ENCODE measurements at regions not wholly inside any gene's neighbourhood (a gene's known extent, or its start where the extent isn't known, plus 50 kb on each side); places are given as distances from the start of the nearest gene placed in this dataset.
A peak's percentile ranks its signal among the peaks of the same experiment; 100 is the strongest.
"Not testable (repeated sequence)": the region's sequence is repeated elsewhere in the genome, so short reads cannot be mapped to it uniquely, and the experiment has no call there.

DNA sequence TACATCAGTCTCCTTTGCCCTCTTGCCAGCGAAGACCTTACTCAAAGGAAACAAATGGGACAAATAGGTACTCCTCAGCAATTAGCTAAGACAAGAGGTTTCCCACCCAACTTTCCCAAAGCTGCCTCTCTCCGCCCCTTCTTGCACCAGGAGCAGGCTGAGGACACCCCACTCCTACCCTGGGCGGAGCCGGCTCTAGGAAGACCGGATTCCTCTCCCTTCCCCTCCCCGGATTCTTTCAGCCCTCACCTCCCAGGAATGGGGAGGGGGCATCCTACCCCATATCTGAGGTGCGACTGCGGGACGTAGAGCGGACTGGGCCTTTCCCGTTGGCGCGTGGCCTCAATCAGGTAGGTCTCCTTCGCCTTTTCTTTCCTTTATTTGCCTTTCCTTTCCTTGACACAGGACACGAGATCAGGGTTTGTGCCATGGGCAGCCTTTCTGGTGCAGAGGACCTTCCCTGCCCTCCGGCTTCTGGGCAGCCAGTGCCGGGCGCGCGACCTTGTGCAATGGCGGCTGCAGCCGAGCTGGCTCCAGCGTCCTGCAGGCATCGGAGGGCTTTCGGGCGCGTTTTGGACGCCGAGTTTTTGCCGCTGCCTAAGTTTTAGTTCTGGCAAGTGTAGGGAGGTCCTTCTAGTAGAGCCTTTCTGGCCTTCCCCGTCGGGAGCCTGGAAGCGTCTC lies 279.9 kb downstream of the PLS3 start:
- not testable (repeated sequence) for H3K36me3 ChIP-seq (ENCODE audit: control insufficient read depth, insufficient read depth, low read length)

DNA sequence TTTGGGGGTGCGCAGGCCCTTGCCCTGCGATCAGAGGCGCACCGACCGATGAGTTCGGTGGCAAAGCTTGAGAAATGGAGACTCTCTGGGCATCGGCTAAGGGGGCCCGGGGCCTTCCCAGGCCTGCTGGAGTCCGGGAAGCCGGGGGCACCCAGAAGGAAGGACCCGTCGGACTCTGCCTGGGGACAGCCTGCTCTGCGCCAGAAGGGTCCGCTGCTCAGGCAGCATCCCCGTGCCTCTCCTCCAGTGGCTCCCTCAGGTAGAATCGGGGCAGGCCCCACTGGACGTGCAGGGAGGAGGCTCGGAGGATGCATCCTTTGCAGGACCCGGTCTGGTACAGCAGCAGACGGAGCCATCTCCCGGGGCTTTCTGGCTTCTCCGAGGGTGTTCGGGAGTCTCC lies 290.0 kb downstream of the PLS3 start:
- whole genome bisulfite sequencing, 2 experiments = 97 to 100% methylated on average over 5 of the region's 23 CpGs
- not testable (repeated sequence) for H3K27me3 ChIP-seq (ENCODE audit: control insufficient read depth, insufficient read depth, low read length, poor library complexity, severe bottlenecking); H3K4me1 ChIP-seq (ENCODE audit: control insufficient read depth, insufficient read depth, low read length); H3K36me3 ChIP-seq (ENCODE audit: control insufficient read depth, insufficient read depth, low read length); H3K4me3 ChIP-seq (ENCODE audit: insufficient read depth, low read depth, low read length); H3K9me3 ChIP-seq (ENCODE audit: control insufficient read depth, low read length); H3K27ac ChIP-seq (ENCODE audit: insufficient read depth, low read depth, low read length, poor library complexity, severe bottlenecking)

More for the DNA sequence above, 279.9 kb downstream of the PLS3 start:
- H3K4me1 ChIP-seq (ENCODE audit: control insufficient read depth, insufficient read depth, low read length); H3K27ac ChIP-seq (ENCODE audit: insufficient read depth, low read depth, low read length, poor library complexity, severe bottlenecking); H3K27me3 ChIP-seq (ENCODE audit: control insufficient read depth, insufficient read depth, low read length, poor library complexity, severe bottlenecking); H3K9me3 ChIP-seq (ENCODE audit: control insufficient read depth, low read length): not testable (repeated sequence)
- peak overlapping the region; percentile 26 for H3K4me3 ChIP-seq (ENCODE audit: insufficient read depth, low read depth, low read length)
- 0% methylated on average over 2 of the region's 33 CpGs; no CpG with 5 or more reads in 1 of the 2 experiments for WGBS, 2 experiments

DNA sequence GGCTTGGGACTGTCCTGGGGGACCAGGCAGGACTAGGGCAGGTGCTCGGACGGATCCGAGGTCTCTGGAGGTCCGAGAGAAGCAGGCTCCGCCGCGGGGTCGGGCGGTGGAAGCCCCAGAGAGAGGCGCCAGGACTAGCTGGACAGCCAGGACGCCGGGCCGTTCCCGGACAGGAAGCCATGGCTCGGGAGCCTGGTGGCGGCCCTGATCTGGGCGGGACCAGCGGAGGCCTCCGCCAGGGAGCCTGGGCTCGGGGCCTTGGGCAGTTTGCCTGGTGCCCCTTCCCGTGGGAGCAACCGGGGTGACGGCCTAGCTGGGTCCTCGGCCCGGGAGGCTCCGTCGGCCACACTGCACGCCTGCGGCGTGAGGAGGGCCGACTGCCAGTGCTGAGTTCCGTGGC lies 292.3 kb downstream of the PLS3 start:
- not testable (repeated sequence) for H3K27me3 ChIP-seq (ENCODE audit: control insufficient read depth, insufficient read depth, low read length, poor library complexity, severe bottlenecking); H3K27ac ChIP-seq (ENCODE audit: insufficient read depth, low read depth, low read length, poor library complexity, severe bottlenecking); H3K4me3 ChIP-seq (ENCODE audit: insufficient read depth, low read depth, low read length); H3K4me1 ChIP-seq (ENCODE audit: control insufficient read depth, insufficient read depth, low read length); H3K36me3 ChIP-seq (ENCODE audit: control insufficient read depth, insufficient read depth, low read length); H3K9me3 ChIP-seq (ENCODE audit: control insufficient read depth, low read length)
- 95% methylated on average over 11 of the region's 32 CpGs for WGBS, 2 experiments

DNA sequence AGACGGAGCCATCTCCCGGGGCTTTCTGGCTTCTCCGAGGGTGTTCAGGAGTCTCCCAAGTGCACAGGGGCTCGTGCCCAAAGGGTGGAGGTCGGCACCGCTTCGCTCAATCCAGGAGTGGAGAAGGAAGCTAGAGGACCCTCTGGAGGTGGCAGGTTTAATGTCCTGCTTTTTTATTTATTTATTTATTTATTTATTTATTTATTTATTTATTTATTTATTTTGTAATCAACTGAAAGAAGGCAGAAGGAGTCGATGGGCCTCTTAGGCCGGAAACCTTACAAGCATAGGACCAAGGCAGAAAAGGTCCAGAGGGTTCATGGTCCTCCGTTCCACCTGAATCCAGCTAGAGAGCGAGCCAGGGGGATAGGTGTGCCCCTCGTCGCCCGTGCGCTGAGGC lies 289.4 kb upstream of the AGTR2 start:
- not testable (repeated sequence) for H3K36me3 ChIP-seq (ENCODE audit: control insufficient read depth, insufficient read depth, low read length); H3K4me3 ChIP-seq (ENCODE audit: insufficient read depth, low read depth, low read length); H3K9me3 ChIP-seq (ENCODE audit: control insufficient read depth, low read length); H3K27me3 ChIP-seq (ENCODE audit: control insufficient read depth, insufficient read depth, low read length, poor library complexity, severe bottlenecking); H3K4me1 ChIP-seq (ENCODE audit: control insufficient read depth, insufficient read depth, low read length); H3K27ac ChIP-seq (ENCODE audit: insufficient read depth, low read depth, low read length, poor library complexity, severe bottlenecking)
- no CpG with 5 or more reads among the region's 15 CpGs for WGBS, 2 experiments

DNA sequence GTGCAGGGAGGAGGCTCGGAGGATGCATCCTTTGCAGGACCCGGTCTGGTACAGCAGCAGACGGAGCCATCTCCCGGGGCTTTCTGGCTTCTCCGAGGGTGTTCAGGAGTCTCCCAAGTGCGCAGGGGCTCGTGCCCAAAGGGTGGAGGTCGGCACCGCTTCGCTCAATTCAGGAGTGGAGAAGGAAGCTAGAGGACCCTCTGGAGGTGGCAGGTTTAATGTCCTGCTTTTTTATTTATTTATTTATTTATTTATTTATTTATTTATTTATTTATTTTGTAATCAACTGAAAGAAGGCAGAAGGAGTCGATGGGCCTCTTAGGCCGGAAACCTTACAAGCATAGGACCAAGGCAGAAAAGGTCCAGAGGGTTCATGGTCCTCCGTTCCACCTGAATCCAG lies 286.4 kb upstream of the AGTR2 start:
- H3K27me3 ChIP-seq (ENCODE audit: control insufficient read depth, insufficient read depth, low read length, poor library complexity, severe bottlenecking); H3K27ac ChIP-seq (ENCODE audit: insufficient read depth, low read depth, low read length, poor library complexity, severe bottlenecking); H3K4me3 ChIP-seq (ENCODE audit: insufficient read depth, low read depth, low read length); H3K4me1 ChIP-seq (ENCODE audit: control insufficient read depth, insufficient read depth, low read length); H3K9me3 ChIP-seq (ENCODE audit: control insufficient read depth, low read length); H3K36me3 ChIP-seq (ENCODE audit: control insufficient read depth, insufficient read depth, low read length): not testable (repeated sequence)
- no CpG with 5 or more reads among the region's 13 CpGs for WGBS, 2 experiments

DNA sequence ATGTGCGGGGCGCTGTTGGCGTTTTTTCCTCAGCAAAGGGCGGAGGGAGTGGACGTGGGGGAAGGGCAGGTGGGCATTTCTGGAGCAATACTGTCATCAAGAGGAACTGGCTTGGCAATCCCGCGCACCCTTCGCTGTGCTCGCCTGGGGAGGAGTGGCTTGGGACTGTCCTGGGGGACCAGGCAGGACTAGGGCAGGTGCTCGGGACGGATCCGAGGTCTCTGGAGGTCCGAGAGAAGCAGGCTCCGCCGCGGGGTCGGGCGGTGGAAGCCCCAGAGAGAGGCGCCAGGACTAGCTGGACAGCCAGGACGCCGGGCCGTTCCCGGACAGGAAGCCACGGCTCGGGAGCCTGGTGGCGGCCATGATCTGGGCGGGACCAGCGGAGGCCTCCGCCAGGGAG lies 282.5 kb upstream of the AGTR2 start:
- H3K27me3 ChIP-seq (ENCODE audit: control insufficient read depth, insufficient read depth, low read length, poor library complexity, severe bottlenecking); H3K4me3 ChIP-seq (ENCODE audit: insufficient read depth, low read depth, low read length); H3K27ac ChIP-seq (ENCODE audit: insufficient read depth, low read depth, low read length, poor library complexity, severe bottlenecking); H3K9me3 ChIP-seq (ENCODE audit: control insufficient read depth, low read length); H3K36me3 ChIP-seq (ENCODE audit: control insufficient read depth, insufficient read depth, low read length); H3K4me1 ChIP-seq (ENCODE audit: control insufficient read depth, insufficient read depth, low read length): not testable (repeated sequence)
- whole genome bisulfite sequencing, 2 experiments = no CpG with 5 or more reads among the region's 29 CpGs

DNA sequence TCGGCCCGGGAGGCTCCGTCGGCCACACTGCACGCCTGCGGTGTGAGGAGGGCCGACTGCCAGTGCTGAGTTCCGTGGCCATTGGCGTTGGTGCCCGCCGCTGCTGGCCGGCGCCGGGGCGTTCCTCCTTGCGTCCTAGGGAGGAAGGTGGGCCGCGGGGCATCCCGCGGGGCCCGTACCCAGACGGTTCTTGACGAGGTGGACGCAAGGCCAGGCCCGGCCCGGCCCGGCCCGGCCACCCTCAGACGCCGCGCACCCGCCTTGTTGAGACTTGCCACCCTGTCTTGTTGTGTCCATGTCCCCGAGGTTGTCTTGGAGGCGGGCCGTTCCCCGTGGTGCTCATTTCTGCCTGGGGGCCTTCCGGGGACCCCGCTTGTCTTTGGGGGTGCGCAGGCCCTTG lies 282.0 kb upstream of the AGTR2 start:
- not testable (repeated sequence) for H3K9me3 ChIP-seq (ENCODE audit: control insufficient read depth, low read length); H3K27me3 ChIP-seq (ENCODE audit: control insufficient read depth, insufficient read depth, low read length, poor library complexity, severe bottlenecking); H3K4me1 ChIP-seq (ENCODE audit: control insufficient read depth, insufficient read depth, low read length); H3K4me3 ChIP-seq (ENCODE audit: insufficient read depth, low read depth, low read length); H3K27ac ChIP-seq (ENCODE audit: insufficient read depth, low read depth, low read length, poor library complexity, severe bottlenecking); H3K36me3 ChIP-seq (ENCODE audit: control insufficient read depth, insufficient read depth, low read length)
- WGBS, 2 experiments = no CpG with 5 or more reads among the region's 39 CpGs

DNA sequence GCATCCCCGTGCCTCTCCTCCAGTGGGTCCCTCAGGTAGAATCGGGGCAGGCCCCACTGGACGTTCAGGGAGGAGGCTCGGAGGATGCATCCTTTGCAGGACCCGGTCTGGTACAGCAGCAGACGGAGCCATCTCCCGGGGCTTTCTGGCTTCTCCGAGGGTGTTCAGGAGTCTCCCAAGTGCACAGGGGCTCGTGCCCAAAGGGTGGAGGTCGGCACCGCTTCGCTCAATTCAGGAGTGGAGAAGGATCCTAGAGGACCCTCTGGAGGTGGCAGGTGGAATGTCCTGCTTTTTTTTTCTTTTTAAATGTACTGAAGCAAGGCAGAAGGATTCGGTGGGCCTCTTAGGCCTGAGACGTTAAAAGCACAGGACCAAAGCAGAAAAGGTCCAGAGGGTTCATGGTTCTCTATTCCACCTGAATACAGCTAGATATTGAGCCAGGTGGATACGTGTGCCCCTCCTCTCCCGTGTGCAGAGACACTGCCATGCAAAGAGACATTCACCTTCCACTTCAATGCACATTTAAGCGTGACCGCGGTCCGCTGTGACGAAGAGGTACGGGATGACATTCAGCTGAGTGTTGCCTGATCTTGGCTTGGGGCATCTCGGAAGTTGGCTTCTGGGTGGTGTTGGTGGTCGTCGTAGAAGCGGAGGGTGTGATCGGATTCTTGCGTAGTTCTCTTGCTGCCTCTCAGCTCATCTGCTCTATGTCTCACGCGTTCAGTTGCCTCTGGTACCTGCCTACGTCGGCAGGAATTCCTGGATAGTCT lies 281.2 kb upstream of the AGTR2 start:
- WGBS, 2 experiments = 94 to 96% methylated on average over 23 to 24 of the region's 32 CpGs
- Histone ChIP-seq H3K36me3 (ENCODE audit: control insufficient read depth, insufficient read depth, low read length) (no peaks in the 10 kb centered on the region), H3K27me3 (ENCODE audit: control insufficient read depth, insufficient read depth, low read length, poor library complexity, severe bottlenecking) (no peaks in the 10 kb centered on the region), H3K27ac (ENCODE audit: insufficient read depth, low read depth, low read length, poor library complexity, severe bottlenecking) (no peak overlapping the region), H3K4me3 (ENCODE audit: insufficient read depth, low read depth, low read length) (no peak overlapping the region), H3K4me1 (ENCODE audit: control insufficient read depth, insufficient read depth, low read length) (no peaks in the 10 kb centered on the region), H3K9me3 (ENCODE audit: control insufficient read depth, low read length) (no peaks in the 10 kb centered on the region)

DNA sequence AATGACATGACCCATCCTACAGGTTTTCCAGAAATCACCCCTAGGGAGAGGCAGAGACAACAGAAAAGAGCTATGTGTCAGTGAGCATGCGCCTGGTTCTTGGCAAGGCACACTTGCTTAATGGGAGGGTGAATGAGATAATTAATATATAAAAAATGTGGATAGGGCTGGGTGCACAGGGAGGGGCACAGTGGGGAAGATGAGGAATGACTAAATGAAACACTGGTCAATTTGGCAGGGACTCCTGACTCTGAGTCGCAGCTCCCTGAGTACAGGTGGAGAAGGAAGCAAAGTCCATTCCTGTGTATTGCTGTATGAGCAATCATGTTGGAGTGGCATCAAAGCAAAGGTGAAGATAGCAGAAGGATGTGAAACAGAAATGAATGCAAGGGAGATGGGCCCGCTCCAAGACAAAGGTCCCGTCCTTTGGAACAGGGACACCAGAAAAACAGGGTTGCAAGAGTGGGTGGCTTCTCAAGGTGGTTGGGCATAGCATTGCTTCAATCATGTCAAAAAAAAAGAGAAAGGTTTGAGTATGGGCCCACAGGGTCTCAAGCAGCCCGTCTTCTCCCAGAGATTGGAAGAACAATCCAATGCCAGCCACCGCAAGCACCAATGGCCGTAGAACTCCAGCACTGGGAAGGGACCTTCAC lies 278.4 kb upstream of the AGTR2 start:
- H3K4me3 ChIP-seq (ENCODE audit: insufficient read depth, low read depth, low read length) = no peak overlapping the region
- 81 to 83% methylated on average over 7 of the region's 7 CpGs for WGBS, 2 experiments

DNA sequence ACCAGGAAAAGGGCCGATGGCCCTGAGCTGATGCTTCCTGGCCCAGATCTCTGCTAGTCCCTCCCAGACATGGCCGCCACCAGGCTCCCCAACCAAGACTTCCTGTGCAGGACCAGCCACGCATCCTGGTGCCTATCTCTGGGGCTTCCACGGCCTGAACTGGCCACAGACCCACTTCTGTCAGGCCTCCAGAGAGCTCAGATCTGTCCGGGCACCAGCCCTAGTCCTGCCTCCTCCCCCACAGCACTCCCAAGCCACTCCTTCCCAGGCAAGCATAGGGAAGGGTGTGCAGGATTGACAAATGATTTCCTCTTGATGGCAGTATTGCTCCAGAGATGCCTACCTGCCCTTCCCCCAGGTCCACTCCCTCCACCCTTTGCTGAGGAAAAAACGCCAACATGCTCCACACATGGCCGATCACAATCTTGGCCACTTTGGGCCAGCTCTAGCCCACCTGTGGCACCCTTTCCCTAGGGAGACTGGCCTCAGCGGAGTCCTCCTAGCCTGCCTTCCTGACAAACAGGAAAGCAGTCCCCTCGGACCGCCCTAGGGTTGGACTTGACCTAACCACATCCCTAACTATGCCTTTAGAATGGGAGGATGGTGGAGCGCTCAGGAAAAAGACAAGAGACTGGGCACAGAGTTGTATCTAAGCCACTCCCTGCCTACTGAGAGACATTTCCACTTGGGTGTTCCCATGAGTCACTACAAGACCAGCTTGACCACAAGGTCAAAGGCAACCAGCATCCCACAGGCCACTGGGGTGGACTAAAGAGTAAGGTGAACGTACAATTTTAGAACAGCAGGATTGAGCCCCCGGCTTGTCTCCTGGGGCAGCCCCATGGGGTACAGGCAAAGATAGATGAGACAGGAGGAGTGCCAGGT lies 277.5 kb upstream of the AGTR2 start:
- Histone ChIP-seq H3K4me1 (ENCODE audit: control insufficient read depth, insufficient read depth, low read length) (no peaks in the 10 kb centered on the region), H3K27me3 (ENCODE audit: control insufficient read depth, insufficient read depth, low read length, poor library complexity, severe bottlenecking) (no peaks in the 10 kb centered on the region), H3K9me3 (ENCODE audit: control insufficient read depth, low read length) (no peaks in the 10 kb centered on the region), H3K4me3 (ENCODE audit: insufficient read depth, low read depth, low read length) (no peak overlapping the region), H3K27ac (ENCODE audit: insufficient read depth, low read depth, low read length, poor library complexity, severe bottlenecking) (no peak overlapping the region), H3K36me3 (ENCODE audit: control insufficient read depth, insufficient read depth, low read length) (no peaks in the 10 kb centered on the region)
- 81 to 83% methylated on average over 13 of the region's 13 CpGs for WGBS, 2 experiments

More for the DNA sequence above, 278.4 kb upstream of the AGTR2 start:
- no peak overlapping the region for H3K27ac ChIP-seq (ENCODE audit: insufficient read depth, low read depth, low read length, poor library complexity, severe bottlenecking)
- no peaks in the 10 kb centered on the region for H3K27me3 ChIP-seq (ENCODE audit: control insufficient read depth, insufficient read depth, low read length, poor library complexity, severe bottlenecking)
- no peaks in the 10 kb centered on the region for H3K36me3 ChIP-seq (ENCODE audit: control insufficient read depth, insufficient read depth, low read length)
- H3K9me3 ChIP-seq (ENCODE audit: control insufficient read depth, low read length) = no peaks in the 10 kb centered on the region
- H3K4me1 ChIP-seq (ENCODE audit: control insufficient read depth, insufficient read depth, low read length) = no peaks in the 10 kb centered on the region

Measured in ectodermal cell (in vitro differentiated cells).